Neuron (in vitro differentiated cells): ENCODE measurements at regions not wholly inside any gene's neighbourhood (a gene's known extent, or its start where the extent isn't known, plus 50 kb on each side); places are given as distances from the start of the nearest gene placed in this dataset.
"Not testable (repeated sequence)": the region's sequence is repeated elsewhere in the genome, so short reads cannot be mapped to it uniquely, and the experiment has no call there.

Experiments
- H2AFZ ChIP-seq: one replicate; pipeline ENCODE4 v1.6.1; 2013; ENCODE audit warnings: low read depth, mild to moderate bottlenecking, inconsistent platforms, low read length, moderate library complexity
- H3K27me3 ChIP-seq: one replicate; pipeline ENCODE4 v1.6.1; 2013; ENCODE audit warnings: low read length; ENCODE audit not compliant: insufficient read depth
- H3K36me3 ChIP-seq: one replicate; pipeline ENCODE4 v1.6.1; 2013; ENCODE audit warnings: low read length; ENCODE audit not compliant: insufficient read depth
- H3K4me1 ChIP-seq: one replicate; pipeline ENCODE4 v1.6.1; 2013; ENCODE audit warnings: low read length; ENCODE audit not compliant: insufficient read depth
- H3K4me3 ChIP-seq: 2 replicates; pipeline ENCODE4 v1.5.1; 2013; ENCODE audit warnings: mild to moderate bottlenecking, low read length, moderate library complexity
- H3K9me3 ChIP-seq: one replicate; pipeline ENCODE4 v1.6.1; 2013; ENCODE audit warnings: low read length

DNA sequence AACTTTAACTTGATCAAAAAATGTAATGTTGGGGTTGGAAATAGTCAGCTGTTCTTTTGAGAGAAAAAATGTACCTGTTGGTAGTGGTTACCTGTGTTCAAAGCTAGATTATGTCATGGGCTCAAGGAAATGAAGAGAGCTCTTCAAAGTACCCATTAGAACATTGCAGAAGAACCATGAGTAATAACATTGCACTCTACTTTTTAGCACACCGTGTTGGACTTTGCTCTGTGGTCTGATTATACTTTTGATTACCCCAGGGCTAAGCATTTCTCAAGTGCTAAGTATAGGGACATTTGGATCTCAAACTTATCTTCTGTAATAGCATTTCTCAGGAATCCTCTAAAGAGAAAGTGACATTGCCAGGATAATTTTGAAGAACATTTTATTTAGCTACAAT is 1122.8 kb upstream of the CELF4 start:
- H3K4me1 ChIP-seq = peaks cover 3% of the 10 kb centered on the region

DNA sequence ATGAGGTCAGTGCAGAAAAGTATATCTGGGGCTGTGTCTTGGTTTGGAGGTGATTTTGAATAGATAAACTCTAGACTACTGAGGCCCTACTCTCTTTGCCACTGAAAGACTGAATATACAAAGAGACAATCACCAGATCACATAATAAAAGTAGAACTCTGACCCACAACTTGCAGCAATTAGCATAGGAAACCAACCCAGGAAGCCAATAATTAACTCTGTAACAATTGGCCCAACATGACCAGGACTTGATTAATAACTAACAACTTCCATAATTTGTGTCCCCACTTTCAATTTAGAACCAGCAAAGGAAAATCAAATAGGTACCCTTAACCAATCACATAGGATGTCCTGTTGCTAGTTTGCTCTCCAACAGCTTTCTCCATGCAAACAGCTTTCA is 1104.9 kb upstream of the CELF4 start:
- Histone ChIP-seq H3K4me1 (no peaks in the 10 kb centered on the region), H3K9me3 (no peaks in the 10 kb centered on the region), H3K27me3 (no peaks in the 10 kb centered on the region), H3K36me3 (no peaks in the 10 kb centered on the region), H2AFZ (no peak overlapping the region), H3K4me3 (no peak overlapping the region)

More for the DNA sequence above, 1122.8 kb upstream of the CELF4 start:
- Histone ChIP-seq H3K9me3 (no peaks in the 10 kb centered on the region), H3K4me3 (no peak overlapping the region), H3K27me3 (no peaks in the 10 kb centered on the region), H2AFZ (no peak overlapping the region), H3K36me3 (no peaks in the 10 kb centered on the region)

DNA sequence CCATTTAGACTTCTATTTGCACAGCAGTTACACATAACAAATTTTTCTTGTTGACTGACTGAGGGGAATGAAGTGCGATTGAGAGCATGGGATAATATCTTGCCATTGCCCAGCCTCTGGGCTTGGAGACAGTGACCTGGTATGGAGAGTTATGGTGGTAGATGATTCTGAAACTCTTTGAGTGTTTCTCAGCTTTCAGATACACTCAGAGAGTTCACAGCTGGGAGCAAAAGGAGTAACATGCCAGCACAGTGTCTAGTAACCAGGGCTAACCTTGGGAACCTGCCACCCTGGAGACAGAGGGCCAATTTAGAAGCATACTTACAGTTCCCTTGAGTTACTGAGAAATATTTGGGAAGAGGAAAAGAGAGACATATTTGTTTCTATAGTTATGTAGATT is 1099.3 kb upstream of the CELF4 start:
- Histone ChIP-seq H3K36me3 (no peaks in the 10 kb centered on the region), H3K4me3 (no peak overlapping the region), H3K4me1 (no peaks in the 10 kb centered on the region), H2AFZ (no peak overlapping the region), H3K9me3 (no peaks in the 10 kb centered on the region), H3K27me3 (no peaks in the 10 kb centered on the region)

DNA sequence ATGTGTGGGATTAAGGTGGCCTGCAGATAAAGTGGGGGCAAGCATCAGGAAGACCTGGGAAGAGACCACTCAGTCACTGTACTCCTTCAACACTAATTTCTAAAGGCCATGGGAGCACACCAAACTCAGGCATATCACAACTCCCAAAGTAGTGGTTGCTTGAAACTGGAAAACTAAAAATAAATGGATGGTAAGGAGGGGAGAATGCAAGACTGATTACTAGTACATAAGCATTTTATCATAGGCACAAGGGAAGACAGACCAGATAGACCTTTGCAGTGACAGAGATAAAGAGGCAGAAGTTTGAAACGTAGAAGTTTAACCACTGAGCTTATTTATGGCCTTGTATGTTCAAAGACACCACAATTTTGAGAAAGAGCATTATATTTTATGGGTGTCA is 1098.1 kb upstream of the CELF4 start:
- Histone ChIP-seq H3K27me3 (no peaks in the 10 kb centered on the region), H2AFZ (no peak overlapping the region), H3K9me3 (no peaks in the 10 kb centered on the region), H3K4me3 (no peak overlapping the region), H3K4me1 (no peaks in the 10 kb centered on the region), H3K36me3 (no peaks in the 10 kb centered on the region)

DNA sequence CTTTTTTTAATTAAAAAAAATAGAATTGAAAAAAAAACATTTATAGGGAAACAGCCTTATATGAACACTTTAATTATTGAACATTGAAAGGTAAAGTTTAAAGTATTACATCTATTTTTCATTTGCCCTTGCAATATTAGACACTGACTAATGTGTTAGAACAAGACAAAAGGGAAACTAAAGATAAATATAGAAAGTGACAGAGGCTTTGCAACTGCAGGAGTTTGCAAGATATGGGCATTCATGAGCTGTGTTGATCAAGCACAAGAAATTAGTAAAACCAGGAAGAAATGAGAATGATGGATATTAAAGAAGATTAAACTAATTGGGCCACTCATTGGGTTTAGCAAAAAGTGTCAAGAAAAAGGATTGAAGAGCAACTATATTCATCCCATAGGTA is 1097.7 kb upstream of the CELF4 start:
- Histone ChIP-seq H3K4me1 (no peaks in the 10 kb centered on the region), H2AFZ (no peak overlapping the region), H3K9me3 (no peaks in the 10 kb centered on the region)

DNA sequence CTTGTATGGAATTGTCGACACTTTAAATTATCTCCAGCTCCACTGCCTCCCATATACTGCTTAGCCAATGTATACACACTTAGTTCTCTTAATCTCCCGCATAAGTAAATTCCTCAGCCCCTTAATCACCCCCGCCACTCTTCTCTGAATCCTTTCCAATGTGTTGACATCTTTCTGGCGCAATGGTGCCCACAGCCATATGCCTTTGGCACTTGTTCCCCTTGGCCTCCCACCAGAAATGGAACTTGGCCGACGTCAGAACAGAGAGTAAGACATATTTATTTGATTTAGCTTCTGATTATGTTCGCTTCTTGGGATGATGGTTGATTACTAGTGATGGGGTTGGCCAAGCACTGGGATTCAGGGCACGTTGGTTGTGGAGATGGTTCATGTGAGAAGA is 1089.3 kb upstream of the CELF4 start:
- no peaks in the 10 kb centered on the region for H3K36me3 ChIP-seq
- H3K27me3 ChIP-seq = no peaks in the 10 kb centered on the region

More for the DNA sequence above, 1097.7 kb upstream of the CELF4 start:
- no peaks in the 10 kb centered on the region for H3K27me3 ChIP-seq
- no peaks in the 10 kb centered on the region for H3K36me3 ChIP-seq
- H3K4me3 ChIP-seq = no peak overlapping the region

DNA sequence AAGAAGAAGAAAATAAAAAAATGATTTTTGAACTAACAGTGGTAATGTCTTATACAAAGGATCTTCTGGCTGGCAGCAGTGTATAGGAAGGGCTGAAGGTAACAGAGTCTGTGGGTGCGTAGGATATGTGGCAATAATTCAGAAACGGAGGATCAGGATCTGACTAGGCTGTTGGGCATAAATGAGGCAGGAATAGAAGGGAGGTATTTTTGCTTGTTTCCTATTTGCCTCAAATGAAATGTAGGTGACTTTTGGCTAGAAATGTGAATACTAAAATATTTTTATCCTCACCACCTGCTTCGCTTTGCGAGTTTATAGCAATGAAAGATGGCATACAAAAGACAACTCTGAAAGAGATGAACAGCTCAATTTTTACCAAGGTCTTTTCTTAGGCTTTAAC is 1086.1 kb upstream of the CELF4 start:
- no peaks in the 10 kb centered on the region for H3K4me1 ChIP-seq
- H3K36me3 ChIP-seq = no peaks in the 10 kb centered on the region
- H3K4me3 ChIP-seq = no peak overlapping the region
- no peaks in the 10 kb centered on the region for H3K27me3 ChIP-seq
- H3K9me3 ChIP-seq = no peaks in the 10 kb centered on the region
- H2AFZ ChIP-seq = no peak overlapping the region

More for the DNA sequence above, 1089.3 kb upstream of the CELF4 start:
- no peak overlapping the region for H2AFZ ChIP-seq
- H3K9me3 ChIP-seq = no peaks in the 10 kb centered on the region
- H3K4me1 ChIP-seq = no peaks in the 10 kb centered on the region
- no peak overlapping the region for H3K4me3 ChIP-seq

DNA sequence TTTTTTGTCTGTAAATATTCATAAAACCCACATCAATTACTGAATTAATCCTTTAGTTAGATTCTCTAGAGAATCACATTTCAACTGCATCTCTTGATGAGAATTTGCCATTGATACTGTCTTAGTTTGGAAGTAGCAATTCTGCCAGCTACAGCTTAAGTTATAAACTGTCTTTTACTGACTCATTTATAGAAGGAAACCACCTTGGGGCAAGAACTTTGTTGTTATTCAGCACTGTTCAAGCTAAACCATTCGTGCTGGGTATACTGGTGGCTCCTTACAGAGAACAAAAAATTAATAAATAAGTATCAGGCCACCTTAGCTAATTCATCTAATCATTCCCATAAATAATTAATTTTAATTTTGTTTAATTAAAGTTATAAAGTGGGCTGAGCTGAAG is 1082.6 kb upstream of the CELF4 start:
- H3K9me3 ChIP-seq = no peaks in the 10 kb centered on the region
- no peaks in the 10 kb centered on the region for H3K27me3 ChIP-seq
- no peak overlapping the region for H2AFZ ChIP-seq
- H3K4me3 ChIP-seq = no peak overlapping the region
- H3K4me1 ChIP-seq = no peaks in the 10 kb centered on the region
- no peaks in the 10 kb centered on the region for H3K36me3 ChIP-seq

DNA sequence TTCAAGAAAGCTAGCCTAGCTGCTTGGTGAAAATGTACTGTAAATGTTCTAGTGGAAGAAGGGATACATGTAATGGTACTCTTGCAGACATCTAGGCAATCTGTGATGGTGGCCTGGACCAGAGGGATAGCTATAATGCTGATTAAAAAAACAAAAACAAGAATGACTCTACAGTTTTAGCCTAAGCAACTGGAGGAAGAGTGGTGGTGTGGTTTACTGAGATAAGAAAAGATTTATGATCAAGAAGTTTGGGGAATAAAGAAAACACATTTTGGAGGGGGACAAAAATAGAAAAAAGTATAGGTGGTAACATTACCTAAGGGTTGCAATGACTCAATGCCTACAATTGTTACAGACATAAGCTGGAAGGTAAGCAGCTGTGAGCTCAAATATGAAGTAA is 1080.7 kb upstream of the CELF4 start:
- H3K36me3 ChIP-seq = no peaks in the 10 kb centered on the region
- H3K27me3 ChIP-seq = no peaks in the 10 kb centered on the region
- H3K4me1 ChIP-seq = no peaks in the 10 kb centered on the region

DNA sequence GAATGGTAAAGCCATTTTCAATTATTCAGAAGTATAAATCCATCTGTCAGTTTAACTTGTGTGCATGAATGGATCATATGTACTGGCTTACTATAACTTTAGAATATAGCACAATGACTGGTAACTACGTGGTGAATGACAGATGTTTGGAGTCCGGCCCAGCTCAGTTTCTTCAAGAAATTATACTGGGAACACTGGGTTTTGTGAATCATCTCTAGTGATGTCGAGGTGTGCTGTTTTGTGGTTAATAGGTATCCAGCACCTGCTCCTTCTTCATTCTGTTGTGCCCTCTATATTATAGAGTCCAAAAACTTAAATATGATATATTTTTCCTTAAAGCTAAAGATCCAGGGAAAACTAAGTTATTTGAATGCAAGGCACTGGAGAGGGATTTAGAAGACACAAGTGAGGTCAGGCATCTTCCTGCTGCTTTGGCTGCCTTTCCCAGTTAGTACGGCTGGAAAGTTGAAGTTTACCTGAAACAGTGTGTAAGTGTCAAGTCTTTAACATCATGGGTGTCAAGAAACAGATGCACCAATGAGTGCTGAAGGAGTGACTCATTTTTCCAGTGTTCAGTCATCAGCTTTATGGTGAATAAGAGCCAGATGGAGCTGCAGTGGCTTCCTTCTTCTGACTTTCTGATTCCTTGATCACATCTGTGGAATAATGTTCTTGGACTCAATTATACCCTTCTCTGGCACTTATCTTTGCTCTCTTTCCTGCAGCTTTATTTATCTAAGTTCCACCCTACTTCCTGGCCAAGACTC is 1079.5 kb upstream of the CELF4 start:
- Histone ChIP-seq H3K4me1 (no peaks in the 10 kb centered on the region), H3K27me3 (no peaks in the 10 kb centered on the region), H3K4me3 (no peak overlapping the region), H2AFZ (no peak overlapping the region), H3K9me3 (no peaks in the 10 kb centered on the region), H3K36me3 (no peaks in the 10 kb centered on the region)

More for the DNA sequence above, 1080.7 kb upstream of the CELF4 start:
- Histone ChIP-seq H2AFZ (no peak overlapping the region), H3K4me3 (no peak overlapping the region), H3K9me3 (no peaks in the 10 kb centered on the region)

DNA sequence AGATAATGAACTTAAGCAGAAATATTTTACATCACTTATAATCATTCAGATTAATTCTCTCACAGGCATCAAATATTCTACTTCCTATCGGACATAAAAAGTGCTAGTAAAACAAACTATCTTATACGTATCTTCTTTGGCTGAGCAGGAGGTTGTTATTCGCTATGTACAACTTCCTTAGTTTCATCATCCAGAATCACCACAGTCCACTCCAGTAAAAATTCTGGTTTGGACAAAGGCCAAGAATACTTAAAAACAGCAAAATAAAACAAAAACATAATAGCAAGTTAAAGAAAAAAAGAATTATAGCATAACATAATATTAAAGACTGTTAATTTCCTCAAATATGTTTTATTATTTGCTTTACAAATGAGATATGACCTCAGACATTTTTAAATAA is 1077.1 kb upstream of the CELF4 start:
- no peak overlapping the region for H3K4me3 ChIP-seq
- no peaks in the 10 kb centered on the region for H3K4me1 ChIP-seq
- no peaks in the 10 kb centered on the region for H3K27me3 ChIP-seq
- no peaks in the 10 kb centered on the region for H3K9me3 ChIP-seq
- no peak overlapping the region for H2AFZ ChIP-seq
- H3K36me3 ChIP-seq = no peaks in the 10 kb centered on the region

DNA sequence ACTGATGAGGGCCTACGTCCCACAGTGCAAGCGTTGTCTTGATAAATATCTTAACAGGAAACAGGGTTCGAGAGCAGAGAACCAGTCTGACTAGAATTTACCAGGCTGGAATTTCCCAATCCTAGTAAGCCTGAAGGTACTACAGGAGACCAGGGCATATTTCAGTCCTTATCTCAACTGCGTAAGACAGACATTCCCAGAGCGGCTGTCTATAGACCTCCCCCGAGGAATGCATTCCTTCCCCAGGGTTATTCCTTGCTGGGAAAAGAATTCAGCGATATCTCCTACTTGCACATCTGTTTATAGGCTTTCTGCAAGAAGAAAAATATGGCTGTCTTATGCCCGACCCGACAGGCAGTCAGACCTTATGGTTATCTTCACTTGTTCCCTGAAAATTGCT is 1074.1 kb upstream of the CELF4 start:
- H3K9me3 ChIP-seq, H3K4me3 ChIP-seq, H2AFZ ChIP-seq, H3K27me3 ChIP-seq, H3K4me1 ChIP-seq, H3K36me3 ChIP-seq: not testable (repeated sequence)

DNA sequence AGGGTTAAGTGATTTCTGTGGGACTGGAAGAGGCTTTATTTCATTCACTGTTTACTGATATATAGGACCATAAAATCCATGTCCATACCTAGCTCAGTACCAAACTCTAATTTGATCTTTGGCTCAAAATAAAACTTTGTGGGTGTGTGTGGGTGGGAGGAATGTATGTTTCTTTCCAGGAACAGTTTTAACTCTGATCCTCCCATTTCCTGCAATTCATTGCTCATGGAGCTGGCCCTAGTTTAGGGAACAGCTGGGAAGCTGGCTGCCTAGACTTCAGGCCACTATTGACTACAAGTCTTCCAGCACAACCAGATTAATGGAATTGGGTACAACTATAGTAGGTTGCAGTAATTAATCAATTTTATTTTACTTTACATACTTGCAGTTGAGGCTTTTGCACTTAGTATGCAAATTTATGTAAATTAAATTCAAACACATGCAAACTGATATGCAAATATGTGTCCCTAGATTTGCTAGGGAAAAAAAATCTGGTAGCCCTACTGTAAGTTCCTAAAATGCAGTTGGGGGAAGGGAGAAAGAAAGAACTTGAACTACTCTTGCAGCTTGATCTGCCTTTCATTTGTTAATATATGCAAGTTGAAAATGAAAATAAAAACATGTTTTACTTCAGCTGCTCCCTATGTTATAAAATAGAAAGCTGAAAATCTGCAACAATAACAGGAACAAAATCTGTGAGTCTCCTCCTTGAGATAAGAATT is 1070.3 kb upstream of the CELF4 start:
- Histone ChIP-seq H2AFZ (no peak overlapping the region), H3K36me3 (no peaks in the 10 kb centered on the region), H3K27me3 (no peaks in the 10 kb centered on the region), H3K4me1 (no peaks in the 10 kb centered on the region), H3K9me3 (no peaks in the 10 kb centered on the region), H3K4me3 (no peak overlapping the region)
